HG03159 (cell line): ENCODE measurements at regions not wholly inside any gene's neighbourhood (a gene's known extent, or its start where the extent isn't known, plus 50 kb on each side); places are given as distances from the start of the nearest gene placed in this dataset.
"Not testable (repeated sequence)": the region's sequence is repeated elsewhere in the genome, so short reads cannot be mapped to it uniquely, and the experiment has no call there.

Experiments used
- ATAC-seq: cut with Tn5 transposase; IDR thresholded peaks from one replicate; pipeline ENCODE4 v1.9.1; 2021; ENCODE audit warnings: mild to moderate bottlenecking, moderate library complexity; ENCODE audit not compliant: unreplicated experiment

DNA sequence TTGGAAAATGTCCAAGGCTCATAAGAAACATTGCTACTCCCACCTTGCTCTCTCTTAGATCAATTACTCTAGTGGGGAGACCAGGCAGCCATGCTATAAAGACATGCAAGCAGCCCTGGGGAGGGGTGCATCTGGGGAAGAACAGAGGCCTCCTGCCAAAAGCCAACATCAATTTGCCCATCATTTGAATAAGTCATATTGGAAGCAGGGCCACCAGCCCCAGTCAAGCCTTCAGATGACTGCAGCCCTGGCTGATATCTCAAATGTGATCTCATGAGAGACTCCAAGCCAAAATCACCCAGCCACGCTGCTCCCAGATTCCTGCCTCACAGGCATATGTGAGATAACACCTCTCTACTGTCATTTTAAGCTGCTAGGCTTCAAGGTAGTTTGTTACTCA lies 157.5 kb upstream of the PDE1C start:
- ATAC-seq: no peak

DNA sequence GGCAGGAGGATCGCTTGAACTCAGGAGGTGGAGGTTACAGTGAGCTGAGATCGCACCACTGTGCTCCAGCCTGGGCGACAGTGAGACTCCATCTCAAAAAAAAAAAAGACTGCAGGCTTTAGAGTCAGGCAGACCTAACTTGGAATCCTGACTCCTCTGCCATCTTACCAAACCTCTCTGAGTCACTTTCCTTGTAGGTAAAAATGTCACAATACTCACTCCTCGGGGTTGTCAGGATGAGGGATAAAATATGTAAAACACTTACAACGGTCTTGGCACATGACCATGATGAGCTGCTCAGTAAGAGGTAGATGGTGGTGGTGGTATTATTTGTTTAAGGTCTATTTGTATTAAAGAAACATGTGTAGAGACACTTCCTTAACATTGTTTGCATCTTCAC lies 154.1 kb upstream of the PDE1C start:
- no peak for ATAC-seq

GRCh38 chr7:32223721-32224120 lies 153.5 kb upstream of the PDE1C start:
- no peak for ATAC-seq

GRCh38 chr7:32223071-32223650 lies 153.0 kb upstream of the PDE1C start:
- no peak for ATAC-seq

DNA sequence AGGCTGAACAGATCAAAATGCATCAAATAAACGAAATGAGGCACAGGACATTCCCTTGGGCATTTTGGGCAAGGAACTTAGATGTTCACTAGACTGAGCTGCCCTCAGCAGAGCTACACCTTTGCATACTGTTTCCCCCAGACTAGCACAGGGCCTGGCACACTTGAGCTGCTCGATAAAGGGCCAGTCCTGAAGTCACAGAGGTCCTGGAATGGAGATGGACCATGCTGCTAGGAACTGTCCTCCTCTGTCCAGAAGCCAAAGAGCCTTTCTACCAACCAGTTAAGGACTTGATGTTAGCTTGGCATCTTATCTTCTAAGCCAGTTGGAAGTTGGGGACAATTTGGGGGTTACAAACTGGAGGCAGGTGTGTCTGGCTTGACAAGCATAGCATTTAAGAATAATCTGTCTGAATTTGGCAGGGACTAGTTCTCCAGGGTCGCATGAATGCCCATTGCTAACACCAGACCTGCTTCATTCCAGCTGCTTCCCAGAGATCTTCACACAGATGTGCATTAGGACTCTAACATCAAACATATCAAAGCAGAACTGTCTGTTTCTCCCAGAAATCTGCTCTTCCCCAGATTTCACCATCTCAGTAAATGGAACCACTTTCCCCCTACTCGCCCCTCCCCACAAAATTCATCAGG lies 152.2 kb upstream of the PDE1C start:
- ATAC-seq: no peak

DNA sequence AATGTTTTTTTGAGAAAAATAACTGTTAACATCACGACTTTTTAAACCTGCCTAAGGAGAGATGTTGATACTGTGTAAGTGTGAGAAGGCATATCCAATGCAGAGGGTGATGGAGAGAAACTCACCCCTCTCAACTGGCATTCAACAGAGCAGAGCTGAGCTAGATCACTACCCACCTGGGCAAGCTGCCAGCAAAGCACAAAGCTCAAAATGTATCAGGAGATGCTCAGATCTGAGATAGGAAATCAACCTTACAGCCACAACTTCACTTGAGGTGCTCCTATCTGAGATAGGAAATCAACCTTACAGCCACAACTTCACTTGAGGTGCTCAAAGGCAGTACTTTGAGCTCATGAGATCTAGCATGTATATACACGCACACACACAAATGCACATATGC lies 151.5 kb upstream of the PDE1C start:
- no peak for ATAC-seq

- no peak for ATAC-seq
Measured at GRCh38 chr7:32221056-32221455, 150.8 kb upstream of the PDE1C start.

- ATAC-seq: not testable (repeated sequence)
Measured at GRCh38 chr7:32219831-32220230, 149.6 kb upstream of the PDE1C start.

DNA sequence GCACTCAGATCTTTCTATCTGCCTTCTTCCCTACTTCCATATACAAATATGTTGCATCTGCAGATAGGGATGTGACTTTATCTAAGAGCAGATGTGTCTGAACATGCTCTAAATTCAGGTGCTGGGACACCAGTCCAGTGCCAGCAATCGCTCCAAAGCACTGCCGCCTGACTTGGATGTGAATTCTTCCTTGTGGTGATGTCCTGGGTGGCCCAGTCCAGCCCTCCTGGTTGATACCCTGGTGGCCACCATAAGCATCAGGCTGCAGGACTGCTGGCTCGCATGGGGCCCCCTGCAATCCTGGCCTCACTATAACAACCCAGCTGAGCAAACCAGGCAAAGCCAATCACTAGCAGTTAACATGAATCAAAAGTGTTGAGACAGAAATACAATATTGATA lies 149.2 kb upstream of the PDE1C start:
- no peak for ATAC-seq

- no peak for ATAC-seq
Measured at GRCh38 chr7:32218741-32219288, 148.6 kb upstream of the PDE1C start.

- ATAC-seq: no peak
Measured at GRCh38 chr7:32218154-32218467, 147.9 kb upstream of the PDE1C start.

- ATAC-seq: no peak
Measured at GRCh38 chr7:32217341-32218153, 147.3 kb upstream of the PDE1C start.

DNA sequence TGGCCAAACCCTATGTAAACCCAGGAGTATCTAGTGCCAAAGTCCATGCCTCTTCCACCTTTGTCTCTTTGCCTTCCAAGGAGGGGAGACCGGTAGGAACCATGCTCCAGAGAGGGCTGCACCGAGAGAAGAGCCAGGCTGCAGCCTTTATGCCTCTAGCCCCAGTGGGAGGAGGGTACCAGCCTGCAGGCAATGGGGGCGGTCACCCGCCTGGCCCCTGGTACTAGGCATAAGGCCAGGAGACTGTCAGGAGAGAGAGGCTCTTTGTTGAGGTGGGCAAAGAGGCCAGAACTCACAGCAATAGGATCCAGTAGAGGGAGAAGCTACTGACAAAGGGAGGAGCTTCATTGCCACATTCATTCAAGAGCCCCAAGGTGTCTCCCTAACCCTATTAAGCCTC lies 146.6 kb upstream of the PDE1C start:
- no peak for ATAC-seq

DNA sequence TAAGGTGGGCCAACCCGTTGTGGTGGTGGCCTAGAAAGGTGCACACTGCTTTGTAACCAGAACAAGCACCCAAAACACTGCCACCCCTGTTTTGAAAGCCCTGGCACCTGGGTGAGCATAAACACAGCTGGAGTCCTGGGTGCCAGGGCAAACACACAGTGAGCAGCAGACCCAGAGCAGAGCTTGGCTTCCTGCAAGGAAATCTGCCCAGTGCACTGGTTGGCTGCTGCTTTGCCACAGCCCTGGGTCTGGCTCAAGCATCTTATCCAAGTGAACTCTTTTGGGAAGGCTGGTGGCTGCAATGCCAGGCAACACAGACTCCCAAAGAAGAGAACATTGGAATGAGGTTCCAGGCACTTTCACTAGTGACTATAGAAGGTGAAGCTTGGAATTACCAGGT lies 145.5 kb upstream of the PDE1C start:
- ATAC-seq: no peak

GRCh38 chr7:32214913-32215312 lies 144.7 kb upstream of the PDE1C start:
- ATAC-seq: no peak

GRCh38 chr7:32212321-32212720 lies 142.1 kb upstream of the PDE1C start:
- no peak for ATAC-seq

- no peak for ATAC-seq
Measured at GRCh38 chr7:32206987-32207386, 136.8 kb upstream of the PDE1C start.

DNA sequence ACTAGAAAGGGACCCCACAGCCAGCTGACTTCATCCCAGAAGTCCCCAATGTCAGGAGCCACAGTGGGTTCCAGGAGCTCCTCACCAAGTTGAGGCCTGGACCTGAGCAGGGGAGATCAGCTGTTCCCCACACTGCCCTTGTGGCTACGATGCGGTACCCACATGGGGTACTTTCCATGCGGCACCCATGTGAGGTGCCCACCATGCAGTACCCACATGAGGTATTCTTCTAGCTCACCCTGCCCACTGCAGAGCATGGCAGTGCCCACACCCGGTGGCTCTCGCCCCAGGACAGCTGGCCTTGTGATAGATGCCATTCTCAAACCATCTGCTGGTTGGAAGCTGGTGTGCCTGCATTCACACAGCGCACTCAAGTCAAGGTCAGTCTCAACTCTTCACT lies 136.3 kb upstream of the PDE1C start:
- no peak for ATAC-seq

DNA sequence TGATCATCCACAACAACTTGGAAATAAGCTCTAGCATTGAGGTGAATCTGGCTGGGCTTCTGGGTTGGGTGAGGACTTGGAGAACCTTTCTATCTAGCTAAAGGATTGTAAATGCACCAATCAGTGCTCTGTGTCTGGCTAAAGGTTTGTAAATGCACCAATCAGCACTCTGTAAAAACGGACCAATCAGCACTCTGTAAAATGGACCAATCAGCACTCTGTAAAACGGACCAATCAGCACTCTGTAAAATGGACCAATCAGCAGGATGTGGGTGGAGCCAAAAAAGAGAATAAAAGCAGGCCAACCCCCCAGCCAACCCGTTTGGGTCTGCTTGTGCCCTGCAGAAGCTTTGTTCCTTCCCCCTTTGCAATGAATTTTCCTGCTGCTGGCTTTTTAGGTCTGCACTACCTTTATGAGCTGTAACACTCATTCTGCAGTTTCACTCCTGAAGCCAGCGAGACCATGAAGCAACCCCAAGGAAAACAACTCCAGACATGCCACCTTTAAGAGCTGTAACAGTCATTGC lies 135.2 kb upstream of the PDE1C start:
- not testable (repeated sequence) for ATAC-seq

DNA sequence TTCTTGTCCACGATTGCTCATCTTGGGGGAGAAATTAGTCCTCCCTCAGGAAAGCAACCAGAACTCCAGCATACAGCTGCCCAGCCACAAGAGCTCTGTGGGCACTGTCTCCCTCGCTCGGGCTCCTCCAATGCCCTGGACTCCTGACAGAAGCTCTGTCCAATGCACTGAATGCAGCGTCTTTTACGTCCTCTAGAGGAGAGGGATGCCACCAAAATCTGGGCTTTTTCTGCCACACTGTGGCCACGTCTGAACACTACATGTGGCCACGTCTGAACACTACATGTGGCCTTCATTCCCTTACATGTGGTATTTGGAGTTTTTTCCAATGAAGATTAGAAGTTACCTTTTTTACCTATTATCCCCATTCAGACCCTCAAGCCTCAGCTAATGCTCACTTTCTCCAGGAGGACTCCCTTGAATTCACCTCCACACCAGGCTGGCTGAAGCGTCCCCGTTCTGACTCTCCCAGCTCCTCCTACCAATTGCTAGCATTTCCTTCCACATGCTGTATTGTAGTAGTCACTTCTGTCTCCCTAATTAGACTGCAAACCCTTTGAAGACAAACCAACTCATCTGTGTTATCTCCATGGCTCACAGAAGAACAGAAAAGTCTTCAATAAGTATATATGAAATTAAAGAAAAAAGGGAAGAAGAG lies 134.3 kb upstream of the PDE1C start:
- peak; percentile 64 for ATAC-seq

DNA sequence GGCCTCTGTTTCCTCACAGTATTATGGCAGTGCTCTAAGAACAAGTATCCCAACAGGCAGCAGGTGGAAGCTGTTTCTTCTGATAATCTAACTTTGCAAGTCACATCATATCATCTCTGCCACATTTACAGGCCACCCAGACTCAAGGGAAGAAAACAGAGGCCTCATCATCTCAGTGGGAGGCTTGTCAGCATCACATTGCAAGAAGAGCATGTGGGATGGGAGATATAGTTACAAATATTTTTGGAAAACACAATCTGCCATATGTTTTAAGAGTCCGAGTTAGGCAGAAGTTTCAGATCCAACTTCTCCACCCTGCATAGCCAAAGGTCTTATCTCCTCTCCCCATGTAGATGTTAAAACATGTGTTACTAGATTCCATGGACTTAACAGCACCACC lies 130.4 kb upstream of the PDE1C start:
- ATAC-seq: no peak
